Neuronal stem cell (in vitro differentiated cells): ENCODE measurements at regions not wholly inside any gene's neighbourhood (a gene's known extent, or its start where the extent isn't known, plus 50 kb on each side); places are given as distances from the start of the nearest gene placed in this dataset.

Source experiments
- DNase-seq: peaks from one replicate; pipeline ENCODE4 v3.0.0-alpha.2; 2013; ENCODE audit warnings: low spot score
- H2AFZ ChIP-seq: one replicate; pipeline ENCODE4 v1.6.1; 2013; ENCODE audit warnings: mild to moderate bottlenecking, low read length, inconsistent platforms
- H2AK5ac ChIP-seq: 2 replicates; pipeline ENCODE4 v1.6.1; 2013; ENCODE audit warnings: low read depth, mild to moderate bottlenecking, inconsistent platforms, low read length, moderate library complexity, mixed read lengths
- H2BK120ac ChIP-seq: 2 replicates; pipeline ENCODE4 v1.6.1; 2013; ENCODE audit warnings: low read depth, mild to moderate bottlenecking, inconsistent platforms, low read length, moderate library complexity, mixed read lengths
- H2BK12ac ChIP-seq: one replicate; pipeline ENCODE4 v1.6.1; 2013; ENCODE audit warnings: low read length, inconsistent platforms
- H2BK15ac ChIP-seq: 2 replicates; pipeline ENCODE4 v1.6.1; 2013; ENCODE audit warnings: mild to moderate bottlenecking, low read length, inconsistent platforms, mixed read lengths
- H2BK5ac ChIP-seq: one replicate; pipeline ENCODE4 v1.6.1; 2013; ENCODE audit warnings: inconsistent platforms, mild to moderate bottlenecking, low read length, moderate library complexity
- H3K14ac ChIP-seq: one replicate; pipeline ENCODE4 v1.6.1; 2013; ENCODE audit warnings: low read length, inconsistent platforms
- H3K18ac ChIP-seq: 2 replicates; pipeline ENCODE4 v1.6.1; 2013; ENCODE audit warnings: low read length, inconsistent platforms
- H3K23ac ChIP-seq: 2 replicates; pipeline ENCODE4 v1.6.1; 2013; ENCODE audit warnings: low read depth, mild to moderate bottlenecking, mixed read lengths, low read length, inconsistent platforms; ENCODE audit not compliant: poor library complexity
- H3K27ac ChIP-seq: replicated peaks from 3 replicates; pipeline ENCODE4 v1.5.1; 2013; ENCODE audit warnings: low read length, inconsistent platforms
- H3K27me3 ChIP-seq, 3 experiments: 2 replicates each; pipeline ENCODE4 v1.6.1; 2013; ENCODE audit warnings: low read length in 3 of 3, mild to moderate bottlenecking in 2 of 3, inconsistent platforms in 1 of 3, low read depth in 1 of 3, mixed read lengths in 1 of 3, moderate library complexity in 1 of 3; ENCODE audit not compliant: control insufficient read depth in 3 of 3, insufficient read depth in 3 of 3
- H3K36me3 ChIP-seq, 2 donors: replicated peaks in 1 of 2; 2 replicates each; pipeline ENCODE4 v1.6.1; 2013; ENCODE audit warnings: low read length in 2 of 2; ENCODE audit not compliant: control insufficient read depth in 2 of 2, insufficient read depth in 2 of 2
- H3K4ac ChIP-seq: 2 replicates; pipeline ENCODE4 v1.6.1; 2013; ENCODE audit warnings: inconsistent platforms, mild to moderate bottlenecking, low read length, moderate library complexity
- H3K4me1 ChIP-seq, 2 donors: 1 replicate in 1 of 2; 2 replicates in 1 of 2; pipeline ENCODE4 v1.6.1; 2013; ENCODE audit warnings: low read length in 2 of 2, low read depth in 1 of 2; ENCODE audit not compliant: control insufficient read depth in 2 of 2, insufficient read depth in 1 of 2
- H3K4me2 ChIP-seq: one replicate; pipeline ENCODE4 v1.6.1; 2013; ENCODE audit warnings: mild to moderate bottlenecking, low read length, inconsistent platforms; ENCODE audit not compliant: insufficient read depth, poor library complexity, severe bottlenecking
- H3K4me3 ChIP-seq, 2 donors: 2 replicates each; pipeline ENCODE4 v1.5.1; 2013; ENCODE audit warnings: low read length in 2 of 2, mild to moderate bottlenecking in 2 of 2, inconsistent platforms in 1 of 2, moderate library complexity in 1 of 2
- H3K79me1 ChIP-seq: one replicate; pipeline ENCODE4 v1.6.1; 2013; ENCODE audit warnings: low read depth, mild to moderate bottlenecking, inconsistent platforms, low read length, moderate library complexity
- H3K9ac ChIP-seq: one replicate; pipeline ENCODE4 v1.6.1; 2013; ENCODE audit warnings: mild to moderate bottlenecking, low read depth, low read length, inconsistent platforms; ENCODE audit not compliant: poor library complexity
- H3K9me3 ChIP-seq, 2 donors: replicated peaks in 1 of 2; 2 replicates each; pipeline versions ENCODE3 to v1.6.1; 2013; ENCODE audit warnings: low read length in 2 of 2, mild to moderate bottlenecking in 2 of 2, inconsistent platforms in 1 of 2, low read depth in 1 of 2, mixed read lengths in 1 of 2, moderate library complexity in 1 of 2; ENCODE audit not compliant: control insufficient read depth in 2 of 2, insufficient read depth in 1 of 2
- H4K8ac ChIP-seq: one replicate; pipeline ENCODE4 v1.6.1; 2013; ENCODE audit warnings: low read depth, mild to moderate bottlenecking, inconsistent platforms, low read length, moderate library complexity
- H4K91ac ChIP-seq: one replicate; pipeline ENCODE4 v1.6.1; 2013; ENCODE audit warnings: low read length, low read depth, mild to moderate bottlenecking, inconsistent platforms; ENCODE audit not compliant: poor library complexity
- WGBS, 2 donors: extraction: QIAGEN DNeasy Blood & Tissue Kit; methylation state at CpG; one replicate each; pipeline ENCODE4 v1.1.7; 2013; ENCODE audit warnings: missing lambda C conversion rate in 2 of 2, mixed read lengths in 1 of 2; ENCODE audit not compliant: insufficient read length in 2 of 2, insufficient replicate concordance in 1 of 2; ENCODE audit errors: extremely low coverage in 2 of 2; 5-methylcytosine and 5-hydroxymethylcytosine counted together

GRCh38 chr14:42437809-42438208, 831.1 kb downstream of the LRFN5 start:
- Histone ChIP-seq H2BK120ac (no peak overlapping the region), H3K9me3 (no peaks in the 10 kb centered on the region), H3K27me3 (no peaks in the 10 kb centered on the region), H3K4me1 (no peaks in the 10 kb centered on the region), H3K4me3 (no peak overlapping the region), H3K9ac (no peak overlapping the region), H3K27ac (no peak overlapping the region), H3K18ac (no peak overlapping the region), H3K14ac (no peak overlapping the region), H3K23ac (no peak overlapping the region), H2AK5ac (no peak overlapping the region), H2BK5ac (no peak overlapping the region), H3K79me1 (no peaks in the 10 kb centered on the region), H2AFZ (no peak overlapping the region), H3K4me2 (no peak overlapping the region), H3K4ac (no peak overlapping the region), H3K36me3 (no peaks in the 10 kb centered on the region), H2BK15ac (no peak overlapping the region), H2BK12ac (no peak overlapping the region), H4K8ac (no peak overlapping the region), H4K91ac (no peak overlapping the region)
- WGBS, 2 donors: no CpG with 5 or more reads among the region's 5 CpGs
- no peak for DNase-seq

GRCh38 chr14:42429401-42429800, 822.7 kb downstream of the LRFN5 start:
- H3K36me3 ChIP-seq: no peaks in the 10 kb centered on the region
- H3K23ac ChIP-seq: no peak overlapping the region
- H2BK5ac ChIP-seq: no peak overlapping the region
- no peak for DNase-seq
- H3K27ac ChIP-seq: no peak overlapping the region
- no peak overlapping the region for H2BK12ac ChIP-seq
- H3K4me1 ChIP-seq: no peaks in the 10 kb centered on the region
- no peaks in the 10 kb centered on the region for H3K9me3 ChIP-seq
- no peak overlapping the region for H3K18ac ChIP-seq
- WGBS, 2 donors: no CpG with 5 or more reads among the region's 2 CpGs
- no peak overlapping the region for H3K4ac ChIP-seq
- no peak overlapping the region for H3K14ac ChIP-seq
- H2AFZ ChIP-seq: no peak overlapping the region
- no peak overlapping the region for H4K91ac ChIP-seq
- no peaks in the 10 kb centered on the region for H3K27me3 ChIP-seq
- no peaks in the 10 kb centered on the region for H3K79me1 ChIP-seq
- H4K8ac ChIP-seq: no peak overlapping the region
- H3K4me2 ChIP-seq: no peak overlapping the region
- no peak overlapping the region for H3K4me3 ChIP-seq
- no peak overlapping the region for H2BK15ac ChIP-seq
- no peak overlapping the region for H2BK120ac ChIP-seq
- H2AK5ac ChIP-seq: no peak overlapping the region
- no peak overlapping the region for H3K9ac ChIP-seq

- Histone ChIP-seq H2AFZ (peak overlapping the region; percentile 29), H3K14ac (no peak overlapping the region), H3K36me3 (no peaks in the 10 kb centered on the region), H2BK5ac (no peak overlapping the region), H3K4me2 (no peak overlapping the region), H3K9me3 (no peaks in the 10 kb centered on the region), H3K4me1 (no peaks in the 10 kb centered on the region), H3K18ac (no peak overlapping the region), H4K8ac (no peak overlapping the region), H2BK15ac (no peak overlapping the region), H2BK12ac (no peak overlapping the region), H3K4me3 (no peak overlapping the region), H2AK5ac (no peak overlapping the region), H3K9ac (no peak overlapping the region), H2BK120ac (no peak overlapping the region), H3K27me3 (no peaks in the 10 kb centered on the region), H3K4ac (no peak overlapping the region), H3K27ac (no peak overlapping the region), H3K23ac (no peak overlapping the region), H4K91ac (no peak overlapping the region), H3K79me1 (no peaks in the 10 kb centered on the region)
- no peak for DNase-seq
- WGBS, 2 donors: no CpG with 5 or more reads among the region's 1 CpG
These were observed 822.3 kb downstream of the LRFN5 start for GRCh38 chr14:42428996-42429395.

- no peak overlapping the region for H2AFZ ChIP-seq
- no peak for DNase-seq
These were observed 817.8 kb downstream of the LRFN5 start for GRCh38 chr14:42424501-42424900.

More at GRCh38 chr14:42424501-42424900, 817.8 kb downstream of the LRFN5 start:
- Histone ChIP-seq H2BK5ac (no peak overlapping the region), H3K27ac (no peak overlapping the region), H4K8ac (no peak overlapping the region), H3K23ac (no peak overlapping the region), H3K18ac (no peak overlapping the region), H3K36me3 (no peaks in the 10 kb centered on the region), H3K4me2 (no peak overlapping the region), H3K27me3 (no peaks in the 10 kb centered on the region), H3K4me3 (no peak overlapping the region), H3K79me1 (no peaks in the 10 kb centered on the region), H3K14ac (no peak overlapping the region), H2BK12ac (no peak overlapping the region), H2AK5ac (no peak overlapping the region), H2BK15ac (no peak overlapping the region), H3K4ac (no peak overlapping the region), H2BK120ac (no peak overlapping the region), H3K4me1 (no peaks in the 10 kb centered on the region), H3K9ac (no peak overlapping the region), H4K91ac (no peak overlapping the region), H3K9me3 (no peaks in the 10 kb centered on the region)
